ENCODE measurements at regions not wholly inside any gene's neighbourhood (a gene's known extent, or its start where the extent isn't known, plus 50 kb on each side); places are given as distances from the start of the nearest gene placed in this dataset.

DNA sequence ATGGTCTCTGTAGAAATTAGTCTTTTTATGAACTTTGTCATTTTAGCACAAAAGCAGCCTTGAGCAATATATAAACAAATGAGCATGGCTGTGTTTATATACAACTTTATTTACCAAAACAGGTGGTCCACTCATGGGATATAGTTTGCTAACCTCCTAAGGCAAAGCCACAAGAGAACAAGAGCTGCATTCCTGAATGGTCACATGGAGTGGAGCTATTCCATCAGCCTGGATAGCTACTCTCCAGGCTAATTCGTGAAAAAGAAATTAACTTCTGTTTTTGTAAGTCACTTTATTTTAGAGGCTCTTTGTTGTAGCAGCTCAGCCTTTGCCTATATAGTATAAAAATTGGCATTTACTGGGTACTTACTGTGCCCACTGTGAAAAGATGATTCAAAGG lies 163.3 kb upstream of the FAM78B start:
- H2AFZ ChIP-seq = no peak overlapping the region
- no peak for TF ChIP-seq EZH2 (IDR thresholded peaks at IDR 0.05; ENCODE audit: low read depth)
- TF ChIP-seq CTCF (conservative IDR thresholded peaks at IDR 0.05) = no peak
- no peaks in the 10 kb centered on the region for H3K9me2 ChIP-seq (ENCODE audit: insufficient read depth)
- no peak overlapping the region for H3K4me3 ChIP-seq
- 0 out of 2 replicates have a peak, but pooled peaks cover 10% of the 10 kb centered on the region for H3K27me3 ChIP-seq (ENCODE audit: insufficient read depth, low read depth)
- POLR2A ChIA-PET (ENCODE audit: unreplicated experiment) = no interaction called here
- H3K27ac ChIP-seq = no peak overlapping the region
- no peaks in the 10 kb centered on the region for H3K36me3 ChIP-seq (ENCODE audit: low read depth)
- DNase-seq = no peak
- H3K4me1 ChIP-seq (replicated peaks; ENCODE audit: insufficient read depth) = no peaks in the 10 kb centered on the region
- CTCF ChIA-PET = no interaction called here
- H3K9me3 ChIP-seq (ENCODE audit: insufficient read depth, low read depth) = no peaks in the 10 kb centered on the region
- intact Hi-C loops (cut with micrococcal nuclease; ENCODE audit: unreplicated experiment) = no loop called here
- BruUV-seq (replicated peaks) = no TSS peak
- H3F3A ChIP-seq (ENCODE audit: insufficient read depth, low read depth) = no peaks in the 10 kb centered on the region
- no peaks in the 10 kb centered on the region for H3K79me2 ChIP-seq (ENCODE audit: low read depth)
- H3K4me2 ChIP-seq = no peak overlapping the region
- no peaks in the 10 kb centered on the region for H4K20me1 ChIP-seq (ENCODE audit: insufficient read depth)

DNA sequence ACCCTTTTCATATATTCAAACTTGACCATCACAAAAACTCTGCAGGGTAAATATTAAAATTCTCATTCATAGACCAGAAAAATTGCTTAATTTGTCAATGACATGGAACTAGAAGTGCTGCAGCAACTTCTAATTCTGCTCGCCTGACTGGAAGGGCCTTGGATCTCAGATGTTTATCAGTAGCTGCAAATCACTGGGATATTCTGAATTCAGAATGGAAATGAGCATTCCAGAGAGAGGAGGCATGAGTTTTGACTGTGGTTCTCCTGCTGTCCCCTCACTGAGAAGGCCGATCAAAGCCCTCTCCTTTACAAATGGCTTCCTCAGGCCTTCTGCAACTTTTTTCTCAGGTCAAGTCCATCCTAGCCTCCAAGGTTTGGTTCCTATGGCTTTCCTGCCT lies 171.3 kb upstream of the FAM78B start:
- no peaks in the 10 kb centered on the region for H3K4me1 ChIP-seq (replicated peaks; ENCODE audit: insufficient read depth)
- POLR2A ChIA-PET (ENCODE audit: unreplicated experiment) = no interaction called here
- CTCF ChIA-PET = no interaction called here
- no TSS peak for BruUV-seq (replicated peaks)
- no peaks in the 10 kb centered on the region for H4K20me1 ChIP-seq (ENCODE audit: insufficient read depth)
- H3K79me2 ChIP-seq (ENCODE audit: low read depth) = no peaks in the 10 kb centered on the region
- H3K9me3 ChIP-seq (ENCODE audit: insufficient read depth, low read depth) = no peaks in the 10 kb centered on the region
- intact Hi-C loops (cut with micrococcal nuclease; ENCODE audit: unreplicated experiment) = no loop called here
- no peaks in the 10 kb centered on the region for H3F3A ChIP-seq (ENCODE audit: insufficient read depth, low read depth)
- H3K36me3 ChIP-seq (ENCODE audit: low read depth) = no peaks in the 10 kb centered on the region
- TF ChIP-seq EZH2 (IDR thresholded peaks at IDR 0.05; ENCODE audit: low read depth) = no peak
- TF ChIP-seq CTCF (conservative IDR thresholded peaks at IDR 0.05) = no peak
- no peak overlapping the region for H3K4me3 ChIP-seq
- peaks cover 20% of the 10 kb centered on the region for H3K27me3 ChIP-seq (ENCODE audit: insufficient read depth, low read depth)
- no peak overlapping the region for H3K27ac ChIP-seq
- H2AFZ ChIP-seq = no peak overlapping the region
- H3K9me2 ChIP-seq (ENCODE audit: insufficient read depth) = no peaks in the 10 kb centered on the region
- H3K4me2 ChIP-seq = no peak overlapping the region
- DNase-seq = no peak

DNA sequence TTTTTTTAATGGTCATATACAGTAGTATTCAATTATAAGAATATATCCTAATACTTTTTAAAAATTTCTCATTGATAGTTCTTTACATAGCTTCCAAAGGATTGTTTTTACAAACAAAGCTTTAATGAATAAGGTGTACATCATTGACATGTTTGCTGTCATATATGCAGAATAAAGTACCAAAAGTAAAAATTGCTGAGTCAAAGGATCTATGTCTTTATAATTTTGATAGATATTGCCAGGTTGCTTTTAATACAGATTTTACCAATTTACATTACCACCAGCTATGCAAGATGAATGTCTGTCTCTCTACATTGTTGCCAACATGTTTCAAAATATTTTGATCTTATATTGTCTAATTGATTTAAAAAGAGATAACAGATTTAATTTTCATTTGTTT lies 173.9 kb upstream of the FAM78B start:
- BruUV-seq (replicated peaks) = no TSS peak
- CTCF ChIA-PET = no interaction called here

More for the DNA sequence above, 173.9 kb upstream of the FAM78B start:
- Histone ChIP-seq H3K4me3 (no peak overlapping the region), H3K4me1 (replicated peaks; ENCODE audit: insufficient read depth) (no peaks in the 10 kb centered on the region), H3K36me3 (ENCODE audit: low read depth) (no peaks in the 10 kb centered on the region), H2AFZ (no peak overlapping the region), H3K9me3 (ENCODE audit: insufficient read depth, low read depth) (no peaks in the 10 kb centered on the region), H3F3A (ENCODE audit: insufficient read depth, low read depth) (no peaks in the 10 kb centered on the region), H3K79me2 (ENCODE audit: low read depth) (no peaks in the 10 kb centered on the region), H3K27ac (no peak overlapping the region), H4K20me1 (ENCODE audit: insufficient read depth) (no peaks in the 10 kb centered on the region), H3K9me2 (ENCODE audit: insufficient read depth) (no peaks in the 10 kb centered on the region), H3K27me3 (ENCODE audit: insufficient read depth, low read depth) (peaks cover 9% of the 10 kb centered on the region), H3K4me2 (no peak overlapping the region)
- no peak for TF ChIP-seq EZH2 (IDR thresholded peaks at IDR 0.05; ENCODE audit: low read depth)
- no peak for TF ChIP-seq CTCF (conservative IDR thresholded peaks at IDR 0.05)
- POLR2A ChIA-PET (ENCODE audit: unreplicated experiment) = interaction anchor here (0.6 kb wide), 1 partner anchor 513 kb away, joined by 5 read pairs; no protein-coding TSS in a partner anchor
- intact Hi-C loops (cut with micrococcal nuclease; ENCODE audit: unreplicated experiment) = no loop called here
- DNase-seq = no peak
